ENCODE measurements at regions not wholly inside any gene's neighbourhood (a gene's known extent, or its start where the extent isn't known, plus 50 kb on each side); places are given as distances from the start of the nearest gene placed in this dataset.

- CTCF ChIA-PET (ENCODE audit: low intra/inter-chr PET ratio, low total read pairs) = interaction anchor here (0.8 to 1.1 kb wide), 2 partner anchors 1494 to 1496 kb away, joined by 3 to 5 read pairs; no protein-coding TSS in a partner anchor
These were observed 118.1 kb downstream of the EDEM1 start for GRCh38 chr3:5305684-5305989.

GRCh38 chr3:5309171-5309570, 121.7 kb downstream of the EDEM1 start:
- BruUV-seq (replicated peaks) = no TSS peak
- ChIA-PET POLR2A (no interaction called here), CTCF (ENCODE audit: low intra/inter-chr PET ratio, low total read pairs) (no interaction called here)
- H3K27me3 ChIP-seq (ENCODE audit: control insufficient read depth in 1 of 2, insufficient read depth in 2 of 2, low read length in 2 of 2) = no peaks in the 10 kb centered on the region; a peak in 1 of 5 replicates
- H3K4me3 ChIP-seq (replicated peaks in 1 of 3; ENCODE audit: insufficient read depth in 1 of 3, low read depth in 2 of 3, low read length in 3 of 3) = no peak overlapping the region
- no peak for ATAC-seq
- no peaks in the 10 kb centered on the region for H3K79me2 ChIP-seq (ENCODE audit: insufficient read depth, low read length)
- no peaks in the 10 kb centered on the region for H3K36me3 ChIP-seq (replicated peaks in 1 of 2; ENCODE audit: control insufficient read depth in 1 of 2, insufficient read depth in 2 of 2, low read length in 2 of 2)
- FAIRE-seq = no peak
- no peak overlapping the region for H2AFZ ChIP-seq (ENCODE audit: low read length)
- H3K4me1 ChIP-seq (ENCODE audit: insufficient read depth, low read length) = 0 out of 2 replicates have a peak, but pooled peaks cover 7% of the 10 kb centered on the region
- no peaks in the 10 kb centered on the region for H4K20me1 ChIP-seq (ENCODE audit: insufficient read depth, low read length)
- no peaks in the 10 kb centered on the region for H3K9me3 ChIP-seq (ENCODE audit: low read length)
- TF ChIP-seq KDM4B (CRISPR knock-in tag; IDR thresholded peaks at IDR 0.05) = no peak
- no peak for TF ChIP-seq ZNF577 (CRISPR knock-in tag; IDR thresholded peaks at IDR 0.05; ENCODE audit: borderline replicate concordance, low read depth)
- TF ChIP-seq ZNF772 (CRISPR knock-in tag; IDR thresholded peaks at IDR 0.05) = no peak
- no peak for TF ChIP-seq ZNF367 (CRISPR knock-in tag; IDR thresholded peaks at IDR 0.05; ENCODE audit: borderline replicate concordance)
- no peak for TF ChIP-seq MNT (IDR thresholded peaks at IDR 0.05)
- no peak for TF ChIP-seq ZNF777 (CRISPR knock-in tag; IDR thresholded peaks at IDR 0.05)
- no peak for TF ChIP-seq ARHGAP35 (CRISPR knock-in tag; IDR thresholded peaks at IDR 0.05; ENCODE audit: borderline replicate concordance)
- no peak for TF ChIP-seq TFE3 (CRISPR knock-in tag; IDR thresholded peaks at IDR 0.05)
- no peak for TF ChIP-seq ZNF746 (CRISPR knock-in tag; IDR thresholded peaks at IDR 0.05)
- TF ChIP-seq FOXK2 (IDR thresholded peaks at IDR 0.05) = no peak
- TF ChIP-seq KLF9 (CRISPR knock-in tag; IDR thresholded peaks at IDR 0.05; ENCODE audit: low read depth) = no peak
- no peak for TF ChIP-seq ZFP36L2 (CRISPR knock-in tag; IDR thresholded peaks at IDR 0.05)
- intact Hi-C loops (cut with micrococcal nuclease; ENCODE audit: unreplicated experiment) = loop anchor here (10.0 kb wide), 1 partner anchor 426 kb away; no protein-coding TSS in a partner anchor
- in situ Hi-C loops (cut with HindIII; ENCODE audit: extremely low pct_ligation_motif_present, low pct_unique_long_range_greater_than_20kb) = loop anchor here (5.0 kb wide), 1 partner anchor 1488 kb away; no protein-coding TSS in a partner anchor
- WGBS (ENCODE audit: low lambda C conversion rate) = 55% methylated on average over 4 of the region's 4 CpGs
- DNase-seq (ENCODE audit: low spot score) = no peak
- H3K9ac ChIP-seq (ENCODE audit: insufficient read depth, low read depth, low read length) = no peak overlapping the region
- no peak overlapping the region for H3K27ac ChIP-seq (ENCODE audit: extremely low read length, insufficient read depth, low read length)
- no peak overlapping the region for H3K4me2 ChIP-seq (ENCODE audit: low read depth, low read length)

More at GRCh38 chr3:5305684-5305989, 118.1 kb downstream of the EDEM1 start:
- Histone ChIP-seq H4K20me1 (ENCODE audit: insufficient read depth, low read length) (no peaks in the 10 kb centered on the region), H3K4me3 (replicated peaks in 1 of 3; ENCODE audit: insufficient read depth in 1 of 3, low read depth in 2 of 3, low read length in 3 of 3) (no peak overlapping the region), H3K9me3 (ENCODE audit: low read length) (no peaks in the 10 kb centered on the region), H3K4me2 (ENCODE audit: low read depth, low read length) (no peak overlapping the region), H3K4me1 (ENCODE audit: insufficient read depth, low read length) (0 out of 2 replicates have a peak, but pooled peaks cover 7% of the 10 kb centered on the region), H3K27me3 (ENCODE audit: control insufficient read depth in 1 of 2, insufficient read depth in 2 of 2, low read length in 2 of 2) (0 out of 5 replicates have a peak, but pooled peaks cover 0 to 3% of the 10 kb centered on the region in 2 experiments), H3K9ac (ENCODE audit: insufficient read depth, low read depth, low read length) (no peak overlapping the region), H3K27ac (ENCODE audit: extremely low read length, insufficient read depth, low read length) (no peak overlapping the region), H3K79me2 (ENCODE audit: insufficient read depth, low read length) (no peaks in the 10 kb centered on the region), H3K36me3 (replicated peaks in 1 of 2; ENCODE audit: control insufficient read depth in 1 of 2, insufficient read depth in 2 of 2, low read length in 2 of 2) (no peaks in the 10 kb centered on the region), H2AFZ (ENCODE audit: low read length) (no peak overlapping the region)
- 61% methylated on average over 3 of the region's 3 CpGs for WGBS (ENCODE audit: low lambda C conversion rate)
- FAIRE-seq (no peak), ATAC-seq (peak; percentile 37; the same call in 2 of the 3 replicates), DNase-seq (ENCODE audit: low spot score) (no peak)
- POLR2A ChIA-PET = no interaction called here
- TF ChIP-seq ZNF704 (CRISPR knock-in tag; IDR thresholded peaks at IDR 0.05; ENCODE audit: borderline replicate concordance) = no peak
- intact Hi-C loops (cut with micrococcal nuclease; ENCODE audit: unreplicated experiment) = loop anchor here (1.0 to 10.0 kb wide), 5 partner anchors 77 to 1494 kb away; no protein-coding TSS in a partner anchor
- in situ Hi-C loops (cut with HindIII; ENCODE audit: extremely low pct_ligation_motif_present, low pct_unique_long_range_greater_than_20kb) = loop anchor here (5.0 kb wide), 1 partner anchor 1492 kb away; no protein-coding TSS in a partner anchor
- no TSS peak for BruUV-seq (replicated peaks)
